ENCODE measurements at regions not wholly inside any gene's neighbourhood (a gene's known extent, or its start where the extent isn't known, plus 50 kb on each side); places are given as distances from the start of the nearest gene placed in this dataset.

GRCh38 chr1:36540056-36540455 lies 57.3 kb upstream of the CSF3R start:
- 65 to 69% (median 68%) methylated on average over 10 of the region's 10 CpGs for WGBS, 4 donors
- DNase-seq (no peak), ATAC-seq (no peak)
- Histone ChIP-seq H3K27me3 (peaks cover 0 to 53% (median 8%) of the 10 kb centered on the region in 9 donors), H3K27ac (no peak overlapping the region), H3K9me3 (no peaks in the 10 kb centered on the region), H3K4me3 (no peak overlapping the region), H3K4me1 (no peaks in the 10 kb centered on the region), H3K36me3 (no peaks in the 10 kb centered on the region)
- TF ChIP-seq POLR2A (IDR thresholded peaks at IDR 0.05), result no peak
- no peak for TF ChIP-seq CTCF (IDR thresholded peaks at IDR 0.05)
- intact Hi-C loops (cut with DNase I), result no loop called here

DNA sequence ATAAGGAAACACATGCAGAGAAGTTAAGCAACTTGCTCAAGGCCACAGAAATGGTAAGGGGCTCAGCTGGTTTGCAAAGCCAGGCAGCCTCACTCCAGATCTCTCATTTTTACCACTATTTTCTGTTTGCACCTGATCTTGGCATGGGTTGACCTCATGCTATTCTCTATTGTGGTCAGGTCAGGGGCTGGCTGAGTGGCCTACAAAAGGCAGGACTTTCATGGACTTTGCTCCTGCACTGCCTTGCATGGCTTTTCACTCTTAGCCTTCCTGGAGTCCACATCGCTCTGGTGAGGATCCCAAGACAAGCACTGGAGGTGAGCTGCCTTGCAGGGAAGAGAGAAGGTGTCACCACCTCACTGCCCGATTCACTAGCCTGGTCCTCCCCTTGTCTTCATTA lies 56.8 kb upstream of the CSF3R start:
- H3K27me3 ChIP-seq, result peaks cover 0 to 53% (median 8%) of the 10 kb centered on the region in 9 donors
- no peak overlapping the region for H3K4me3 ChIP-seq
- 70 to 81% (median 77%) methylated on average over 2 of the region's 2 CpGs for WGBS, 4 donors
- TF ChIP-seq POLR2A (IDR thresholded peaks at IDR 0.05) (no peak), CTCF (IDR thresholded peaks at IDR 0.05) (no peak)
- intact Hi-C loops (cut with DNase I), result no loop called here
- no peaks in the 10 kb centered on the region for H3K36me3 ChIP-seq
- no peak for DNase-seq
- H3K4me1 ChIP-seq, result no peaks in the 10 kb centered on the region
- ATAC-seq, result no peak
- no peaks in the 10 kb centered on the region for H3K9me3 ChIP-seq
- H3K27ac ChIP-seq, result no peak overlapping the region

GRCh38 chr1:36537991-36538390 lies 55.3 kb upstream of the CSF3R start:
- Histone ChIP-seq H3K27me3 (peaks cover 0 to 51% (median 8%) of the 10 kb centered on the region in 9 donors), H3K4me1 (no peaks in the 10 kb centered on the region), H3K9me3 (peaks cover 0 to 8% (median 0%) of the 10 kb centered on the region in 12 donors), H3K36me3 (no peaks in the 10 kb centered on the region), H3K27ac (no peak overlapping the region), H3K4me3 (no peak overlapping the region)
- ATAC-seq (no peak), DNase-seq (no peak)
- WGBS, 4 donors, result 59 to 71% (median 62%) methylated on average over 4 of the region's 4 CpGs
- intact Hi-C loops (cut with DNase I), result no loop called here
- no peak for TF ChIP-seq POLR2A (IDR thresholded peaks at IDR 0.05)
- no peak for TF ChIP-seq CTCF (IDR thresholded peaks at IDR 0.05)

DNA sequence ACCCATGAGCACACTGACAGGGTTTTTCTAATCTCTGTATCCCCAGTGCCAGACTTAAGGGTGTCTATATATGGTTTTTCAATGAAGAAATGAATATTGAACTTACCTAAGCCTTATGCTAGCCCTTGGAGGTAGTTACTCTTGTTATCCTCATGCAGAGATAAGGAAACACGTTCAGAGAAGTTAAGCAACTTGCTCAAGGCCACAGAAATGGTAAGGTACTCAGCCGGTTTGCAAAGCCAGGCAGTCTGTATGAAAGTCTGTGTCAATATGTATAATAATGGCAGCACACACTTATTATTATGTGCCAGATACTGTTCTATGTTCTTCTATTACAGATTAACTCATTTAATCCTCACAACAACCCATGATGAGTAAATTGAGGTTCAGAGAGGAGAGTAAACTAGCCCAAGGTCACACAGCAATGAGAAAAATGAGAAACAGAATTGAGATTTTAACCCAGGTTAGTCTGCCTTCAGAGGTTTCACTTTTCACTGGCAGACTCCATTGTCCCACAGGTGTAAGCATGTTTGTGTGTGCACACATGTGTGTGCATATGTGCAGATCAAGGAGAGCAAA lies 54.6 kb upstream of the CSF3R start:
- Histone ChIP-seq H3K27ac (no peak overlapping the region), H3K9me3 (peaks cover 0 to 8% (median 0%) of the 10 kb centered on the region in 12 donors), H3K27me3 (peaks cover 0 to 44% (median 8%) of the 10 kb centered on the region in 9 donors), H3K4me1 (no peaks in the 10 kb centered on the region), H3K4me3 (no peak overlapping the region), H3K36me3 (no peaks in the 10 kb centered on the region)
- ATAC-seq (no peak), DNase-seq (no peak)
- TF ChIP-seq CTCF (IDR thresholded peaks at IDR 0.05), result no peak
- TF ChIP-seq POLR2A (IDR thresholded peaks at IDR 0.05), result no peak
- 46 to 54% (median 52%) methylated on average over 2 of the region's 2 CpGs for WGBS, 4 donors
- intact Hi-C loops (cut with DNase I), result no loop called here

Data from heart left ventricle (tissue), 16 donors.